ENCODE measurements at regions not wholly inside any gene's neighbourhood (a gene's known extent, or its start where the extent isn't known, plus 50 kb on each side); places are given as distances from the start of the nearest gene placed in this dataset.

- TF ChIP-seq CTCF (IDR thresholded peaks at IDR 0.05) (no peak), POLR2AphosphoS5 (IDR thresholded peaks at IDR 0.05) (no peak)
Measured at GRCh38 chr15:94542391-94542790, 311.0 kb downstream of the MCTP2 start.
